Activated naive CD4-positive, alpha-beta T cell treated with anti-CD3 and anti-CD28 coated beads, Interleukin-2, amount 10 ng/mL, durations not matched to agents 7 days and 5 days (primary cell): ENCODE measurements at regions not wholly inside any gene's neighbourhood (a gene's known extent, or its start where the extent isn't known, plus 50 kb on each side); places are given as distances from the start of the nearest gene placed in this dataset.
"Not testable (repeated sequence)": the region's sequence is repeated elsewhere in the genome, so short reads cannot be mapped to it uniquely, and the experiment has no call there.

Source experiments
- CTCF ChIA-PET: fragments of 350-600 bp; sonication (Branson Sonifier 250); formaldehyde crosslinking; loops from one replicate; lab custom pipeline; 2021; ENCODE audit warnings: antibody characterized with exemption; lab: Charles Lee
- DNase-seq: peaks from one replicate; pipeline ENCODE4 v3.0.0-alpha.2; 2020
- H3K27ac Mint-ChIP-seq: one replicate; pipeline ENCODE4 v1.8.0; 2021; ENCODE audit warnings: mild to moderate bottlenecking, moderate library complexity, mixed read lengths
- H3K27me3 Mint-ChIP-seq: one replicate; pipeline ENCODE4 v1.8.0; 2021; ENCODE audit warnings: mild to moderate bottlenecking, mixed read lengths
- H3K36me3 Mint-ChIP-seq: one replicate; pipeline ENCODE4 v1.8.0; 2021; ENCODE audit warnings: mixed read lengths
- H3K4me1 Mint-ChIP-seq: one replicate; pipeline ENCODE4 v1.8.0; 2021; ENCODE audit warnings: mixed read lengths
- H3K4me3 Mint-ChIP-seq: one replicate; pipeline ENCODE4 v1.8.0; 2021; ENCODE audit warnings: mild to moderate bottlenecking, moderate library complexity, mixed read lengths
- H3K9me3 Mint-ChIP-seq: one replicate; pipeline ENCODE4 v1.8.0; 2021; ENCODE audit warnings: mixed read lengths

- H3K9me3 Mint-ChIP-seq, result no peaks in the 10 kb centered on the region
- DNase-seq, result no peak
- CTCF ChIA-PET, result no interaction called here
- H3K27me3 Mint-ChIP-seq, result no peaks in the 10 kb centered on the region
- H3K27ac Mint-ChIP-seq, result no peak overlapping the region
- no peaks in the 10 kb centered on the region for H3K4me1 Mint-ChIP-seq
- H3K4me3 Mint-ChIP-seq, result no peak overlapping the region
- no peaks in the 10 kb centered on the region for H3K36me3 Mint-ChIP-seq
Observed at GRCh38 chr4:24219209-24219608, 329.4 kb upstream of the PPARGC1A start.

GRCh38 chr4:24218566-24218965 lies 328.7 kb upstream of the PPARGC1A start:
- CTCF ChIA-PET, result no interaction called here
- H3K27me3 Mint-ChIP-seq, result no peaks in the 10 kb centered on the region
- H3K4me1 Mint-ChIP-seq, result no peaks in the 10 kb centered on the region
- no peaks in the 10 kb centered on the region for H3K36me3 Mint-ChIP-seq
- H3K27ac Mint-ChIP-seq, result no peak overlapping the region
- no peaks in the 10 kb centered on the region for H3K9me3 Mint-ChIP-seq
- H3K4me3 Mint-ChIP-seq, result no peak overlapping the region
- DNase-seq, result no peak

GRCh38 chr4:24214796-24215195 lies 324.9 kb upstream of the PPARGC1A start:
- H3K36me3 Mint-ChIP-seq, result no peaks in the 10 kb centered on the region
- CTCF ChIA-PET, result no interaction called here
- no peak overlapping the region for H3K27ac Mint-ChIP-seq
- no peak overlapping the region for H3K4me3 Mint-ChIP-seq
- H3K4me1 Mint-ChIP-seq, result no peaks in the 10 kb centered on the region
- DNase-seq, result no peak
- H3K27me3 Mint-ChIP-seq, result no peaks in the 10 kb centered on the region
- H3K9me3 Mint-ChIP-seq, result no peaks in the 10 kb centered on the region

GRCh38 chr4:24213961-24214360 lies 324.1 kb upstream of the PPARGC1A start:
- Mint-ChIP-seq H3K27ac (no peak overlapping the region), H3K9me3 (no peaks in the 10 kb centered on the region), H3K36me3 (no peaks in the 10 kb centered on the region), H3K4me1 (no peaks in the 10 kb centered on the region), H3K4me3 (no peak overlapping the region), H3K27me3 (no peaks in the 10 kb centered on the region)
- CTCF ChIA-PET, result no interaction called here
- DNase-seq, result no peak

GRCh38 chr4:24212642-24213041 lies 322.8 kb upstream of the PPARGC1A start:
- no peak overlapping the region for H3K4me3 Mint-ChIP-seq
- no peaks in the 10 kb centered on the region for H3K4me1 Mint-ChIP-seq
- CTCF ChIA-PET, result no interaction called here
- H3K36me3 Mint-ChIP-seq, result no peaks in the 10 kb centered on the region
- DNase-seq, result no peak
- H3K9me3 Mint-ChIP-seq, result no peaks in the 10 kb centered on the region
- H3K27ac Mint-ChIP-seq, result no peak overlapping the region
- H3K27me3 Mint-ChIP-seq, result no peaks in the 10 kb centered on the region

GRCh38 chr4:24211856-24212255 lies 322.0 kb upstream of the PPARGC1A start:
- no peak overlapping the region for H3K4me3 Mint-ChIP-seq
- CTCF ChIA-PET, result no interaction called here

GRCh38 chr4:24210332-24210902 lies 320.6 kb upstream of the PPARGC1A start:
- Mint-ChIP-seq H3K27me3 (no peaks in the 10 kb centered on the region), H3K27ac (no peak overlapping the region), H3K4me3 (no peak overlapping the region), H3K36me3 (no peaks in the 10 kb centered on the region), H3K4me1 (no peaks in the 10 kb centered on the region), H3K9me3 (no peaks in the 10 kb centered on the region)
- CTCF ChIA-PET, result no interaction called here
- DNase-seq, result no peak

More at GRCh38 chr4:24211856-24212255, 322.0 kb upstream of the PPARGC1A start:
- Mint-ChIP-seq H3K4me1 (no peaks in the 10 kb centered on the region), H3K36me3 (no peaks in the 10 kb centered on the region), H3K9me3 (no peaks in the 10 kb centered on the region), H3K27me3 (no peaks in the 10 kb centered on the region), H3K27ac (no peak overlapping the region)
- no peak for DNase-seq

- Mint-ChIP-seq H3K27ac (no peak overlapping the region), H3K4me3 (no peak overlapping the region), H3K27me3 (no peaks in the 10 kb centered on the region), H3K36me3 (no peaks in the 10 kb centered on the region), H3K9me3 (no peaks in the 10 kb centered on the region), H3K4me1 (no peaks in the 10 kb centered on the region)
- no peak for DNase-seq
- CTCF ChIA-PET, result no interaction called here
Observed at GRCh38 chr4:24209906-24210305, 320.1 kb upstream of the PPARGC1A start.

GRCh38 chr4:24209131-24209530 lies 319.3 kb upstream of the PPARGC1A start:
- Mint-ChIP-seq H3K27ac (no peak overlapping the region), H3K36me3 (no peaks in the 10 kb centered on the region), H3K27me3 (no peaks in the 10 kb centered on the region), H3K4me1 (no peaks in the 10 kb centered on the region), H3K9me3 (no peaks in the 10 kb centered on the region), H3K4me3 (no peak overlapping the region)
- CTCF ChIA-PET, result no interaction called here
- DNase-seq, result no peak

- DNase-seq, result no peak
- Mint-ChIP-seq H3K9me3 (no peaks in the 10 kb centered on the region), H3K27me3 (no peaks in the 10 kb centered on the region), H3K27ac (no peak overlapping the region), H3K4me1 (no peaks in the 10 kb centered on the region), H3K4me3 (no peak overlapping the region), H3K36me3 (no peaks in the 10 kb centered on the region)
- CTCF ChIA-PET, result no interaction called here
Observed at GRCh38 chr4:24208691-24209090, 318.8 kb upstream of the PPARGC1A start.

- H3K27ac Mint-ChIP-seq, H3K4me3 Mint-ChIP-seq, CTCF ChIA-PET, H3K36me3 Mint-ChIP-seq, H3K27me3 Mint-ChIP-seq, H3K9me3 Mint-ChIP-seq, H3K4me1 Mint-ChIP-seq, DNase-seq: not testable (repeated sequence)
Observed at GRCh38 chr4:24204708-24205107, 314.9 kb upstream of the PPARGC1A start.

GRCh38 chr4:24203926-24204325 lies 314.1 kb upstream of the PPARGC1A start:
- no peak for DNase-seq
- CTCF ChIA-PET, result no interaction called here
- no peaks in the 10 kb centered on the region for H3K4me1 Mint-ChIP-seq
- no peaks in the 10 kb centered on the region for H3K27me3 Mint-ChIP-seq
- H3K9me3 Mint-ChIP-seq, result no peaks in the 10 kb centered on the region
- H3K27ac Mint-ChIP-seq, result no peak overlapping the region
- no peak overlapping the region for H3K4me3 Mint-ChIP-seq
- H3K36me3 Mint-ChIP-seq, result no peaks in the 10 kb centered on the region

GRCh38 chr4:24202579-24202978 lies 312.7 kb upstream of the PPARGC1A start:
- no peak overlapping the region for H3K27ac Mint-ChIP-seq
- no peaks in the 10 kb centered on the region for H3K36me3 Mint-ChIP-seq
- DNase-seq, result no peak
- H3K4me3 Mint-ChIP-seq, result no peak overlapping the region
- H3K9me3 Mint-ChIP-seq, result no peaks in the 10 kb centered on the region
- CTCF ChIA-PET, result no interaction called here
- H3K27me3 Mint-ChIP-seq, result no peaks in the 10 kb centered on the region
- no peaks in the 10 kb centered on the region for H3K4me1 Mint-ChIP-seq

GRCh38 chr4:24197955-24198354 lies 308.1 kb upstream of the PPARGC1A start:
- Mint-ChIP-seq H3K27ac (no peak overlapping the region), H3K4me1 (no peaks in the 10 kb centered on the region), H3K27me3 (no peaks in the 10 kb centered on the region), H3K4me3 (no peak overlapping the region), H3K9me3 (no peaks in the 10 kb centered on the region), H3K36me3 (no peaks in the 10 kb centered on the region)
- DNase-seq, result no peak
- CTCF ChIA-PET, result no interaction called here

GRCh38 chr4:24196785-24197184 lies 306.9 kb upstream of the PPARGC1A start:
- CTCF ChIA-PET, result no interaction called here
- Mint-ChIP-seq H3K9me3 (no peaks in the 10 kb centered on the region), H3K27me3 (no peaks in the 10 kb centered on the region), H3K4me1 (no peaks in the 10 kb centered on the region), H3K27ac (no peak overlapping the region), H3K4me3 (no peak overlapping the region), H3K36me3 (no peaks in the 10 kb centered on the region)
- no peak for DNase-seq
